Left lung (tissue), 4 donors: ENCODE measurements at regions not wholly inside any gene's neighbourhood (a gene's known extent, or its start where the extent isn't known, plus 50 kb on each side); places are given as distances from the start of the nearest gene placed in this dataset.

Source experiments
- ATAC-seq: fragments of 200-7000 bp; cut with Tn5 transposase; one replicate; pipeline ENCODE4 v1.9.1; 2020; ENCODE audit warnings: moderate library complexity
- DNase-seq, 4 donors: peaks; one replicate each; pipeline ENCODE4 v3.0.0-alpha.2; 2013 to 2020
- H3K27ac ChIP-seq, 2 donors: fragments of 200-600 bp; sonication (generic) in 1 of 2; one replicate each; pipeline versions ENCODE4 v1.5.0 to v1.8.0; 2020 to 2021
- H3K27me3 ChIP-seq, 2 donors: fragments of 200-600 bp; sonication (generic) in 1 of 2; one replicate each; pipeline versions ENCODE4 v1.5.0 to v1.8.0; 2020 to 2021
- H3K36me3 ChIP-seq, 2 donors: fragments of 200-600 bp; sonication (generic) in 1 of 2; one replicate each; pipeline versions ENCODE4 v1.5.0 to v1.8.0; 2020 to 2021
- H3K4me1 ChIP-seq, 2 donors: fragments of 200-600 bp; one replicate each; pipeline ENCODE4 v1.8.0; 2021
- H3K4me3 ChIP-seq, 2 donors: fragments of 200-600 bp; sonication (generic) in 1 of 2; one replicate each; pipeline versions ENCODE4 v1.5.0 to v1.8.0; 2020 to 2021; ENCODE audit warnings: mild to moderate bottlenecking in 1 of 2
- H3K9me3 ChIP-seq, 2 donors: fragments of 200-600 bp; sonication (generic) in 1 of 2; one replicate each; pipeline versions ENCODE4 v1.5.0 to v1.8.0; 2020 to 2021
- CTCF ChIP-seq, 2 donors: fragments of 200-600 bp; sonication (generic) in 1 of 2; IDR thresholded peaks; one replicate each; pipeline versions ENCODE4 v1.5.0 to v1.8.0; 2021; ENCODE audit warnings: antibody characterized with exemption in 2 of 2
- intact Hi-C, 2 donors: fragments of 100-400 bp; cut with DNase I; formaldehyde crosslinking; loops; one replicate each; pipeline versions ENCODE4 v1.11.2 to v1.14.2; 2022
- donor health status: DM: no; HTN: yes; CAD: no.
- donor health status: DM: no; HTN: no; CAD: no.

GRCh38 chr1:198889101-198889500, 250.3 kb downstream of the PTPRC start:
- DNase-seq (no peak), ATAC-seq (no peak)
- Histone ChIP-seq H3K27ac (no peak overlapping the region), H3K36me3 (no peaks in the 10 kb centered on the region), H3K4me1 (peaks cover 11 to 29% of the 10 kb centered on the region in 2 donors), H3K27me3 (no peaks in the 10 kb centered on the region), H3K9me3 (no peaks in the 10 kb centered on the region), H3K4me3 (no peak overlapping the region)
- intact Hi-C loops = no loop called here
- TF ChIP-seq CTCF (IDR thresholded peaks at IDR 0.05) = no peak

- H3K4me1 ChIP-seq = peaks cover 11 to 29% of the 10 kb centered on the region in 2 donors
- TF ChIP-seq CTCF (IDR thresholded peaks at IDR 0.05) = no peak
- no peak overlapping the region for H3K4me3 ChIP-seq
- intact Hi-C loops = no loop called here
- no peak for DNase-seq
- H3K27me3 ChIP-seq = no peaks in the 10 kb centered on the region
- H3K9me3 ChIP-seq = no peaks in the 10 kb centered on the region
- H3K27ac ChIP-seq = no peak overlapping the region
- H3K36me3 ChIP-seq = no peaks in the 10 kb centered on the region
- ATAC-seq = no peak
Observed at GRCh38 chr1:198889749-198890148, 250.9 kb downstream of the PTPRC start.

GRCh38 chr1:198890214-198890930, 251.5 kb downstream of the PTPRC start:
- DNase-seq (peak in 1 of 4 donors; percentile 51), ATAC-seq (no peak)
- Histone ChIP-seq H3K36me3 (no peaks in the 10 kb centered on the region), H3K9me3 (no peaks in the 10 kb centered on the region), H3K27me3 (no peaks in the 10 kb centered on the region), H3K27ac (no peak overlapping the region), H3K4me1 (peaks cover 11 to 29% of the 10 kb centered on the region in 2 donors), H3K4me3 (no peak overlapping the region)
- intact Hi-C loops = no loop called here
- TF ChIP-seq CTCF (IDR thresholded peaks at IDR 0.05) = no peak

- ATAC-seq (peak; percentile 35), DNase-seq (peak in 2 of 4 donors; percentile 76 to 83)
- Histone ChIP-seq H3K9me3 (no peaks in the 10 kb centered on the region), H3K4me1 (peaks cover 11 to 27% of the 10 kb centered on the region in 2 donors), H3K4me3 (no peak overlapping the region), H3K36me3 (peaks cover 0 to 5% of the 10 kb centered on the region in 2 donors), H3K27me3 (no peaks in the 10 kb centered on the region), H3K27ac (no peak overlapping the region)
- intact Hi-C loops = no loop called here
- no peak for TF ChIP-seq CTCF (IDR thresholded peaks at IDR 0.05)
Observed at GRCh38 chr1:198892065-198892464, 253.2 kb downstream of the PTPRC start.

GRCh38 chr1:198893141-198893540, 254.3 kb downstream of the PTPRC start:
- H3K27ac ChIP-seq = no peak overlapping the region
- no peak overlapping the region for H3K4me3 ChIP-seq
- ATAC-seq (no peak), DNase-seq (no peak)
- no peak for TF ChIP-seq CTCF (IDR thresholded peaks at IDR 0.05)
- H3K9me3 ChIP-seq = no peaks in the 10 kb centered on the region
- intact Hi-C loops = no loop called here
- H3K36me3 ChIP-seq = peaks cover 0 to 5% of the 10 kb centered on the region in 2 donors
- peaks cover 11 to 25% of the 10 kb centered on the region in 2 donors for H3K4me1 ChIP-seq
- no peaks in the 10 kb centered on the region for H3K27me3 ChIP-seq
